SK-N-SH treated with all-trans-retinoic acid at 6 μM for 48 hours (cell line): ENCODE measurements at regions not wholly inside any gene's neighbourhood (a gene's known extent, or its start where the extent isn't known, plus 50 kb on each side); places are given as distances from the start of the nearest gene placed in this dataset.

Source experiments
- ATAC-seq: fragments of 200-7000 bp; cut with Tn5 transposase; 3 replicates; pipeline ENCODE4 v1.9.1; 2020; ENCODE audit warnings: mild to moderate bottlenecking, moderate library complexity
- ARNTL ChIP-seq: fragments of 450-650 bp; formaldehyde crosslinking; IDR thresholded peaks from 2 replicates; pipeline ENCODE4 v1.5.0; 2020; ENCODE audit warnings: low read depth, mild to moderate bottlenecking, moderate library complexity, borderline replicate concordance
- BACH2 ChIP-seq: fragments of 250-450 bp; sonication (Bioruptor Pico); IDR thresholded peaks from 2 replicates; pipeline ENCODE4 v1.9.0; 2021; ENCODE audit warnings: mild to moderate bottlenecking, borderline replicate concordance
- CSDC2 ChIP-seq: fragments of 250-450 bp; sonication (Bioruptor Pico); IDR thresholded peaks from 2 replicates; pipeline ENCODE4 v1.5.0; 2020; ENCODE audit warnings: mild to moderate bottlenecking, moderate library complexity
- ESRRG ChIP-seq: fragments of 250-450 bp; sonication (Bioruptor Pico); IDR thresholded peaks from 2 replicates; pipeline ENCODE4 v1.6.1; 2021; ENCODE audit warnings: mild to moderate bottlenecking
- GLIS3 ChIP-seq: fragments of 250-450 bp; sonication (Bioruptor Pico); IDR thresholded peaks from 2 replicates; pipeline ENCODE4 v1.5.0; 2020; ENCODE audit warnings: mild to moderate bottlenecking, moderate library complexity
- ISL1 ChIP-seq: fragments of 250-450 bp; sonication (Bioruptor Pico); IDR thresholded peaks from 2 replicates; pipeline ENCODE4 v2.1.2; 2022; ENCODE audit warnings: mild to moderate bottlenecking, moderate library complexity
- OSR1 ChIP-seq: fragments of 250-450 bp; sonication (Bioruptor Pico); IDR thresholded peaks from 2 replicates; pipeline ENCODE4 v1.8.0; 2022; ENCODE audit warnings: moderate library complexity, mild to moderate bottlenecking, inconsistent platforms
- PPARA ChIP-seq: fragments of 250-450 bp; sonication (Bioruptor Pico); IDR thresholded peaks from 2 replicates; pipeline ENCODE4 v1.5.0; 2020; ENCODE audit warnings: mild to moderate bottlenecking, borderline replicate concordance
- RARB ChIP-seq: fragments of 250-450 bp; sonication (Bioruptor Pico); IDR thresholded peaks from 2 replicates; pipeline ENCODE4 v1.8.0; 2021; ENCODE audit warnings: mild to moderate bottlenecking, moderate library complexity
- SNAI2 ChIP-seq: fragments of 250-450 bp; sonication (Bioruptor Pico); IDR thresholded peaks from 2 replicates; pipeline ENCODE4 v1.5.0; 2020; ENCODE audit warnings: mild to moderate bottlenecking, moderate library complexity
- TCF4 ChIP-seq: fragments of 250-450 bp; sonication (Bioruptor Pico); IDR thresholded peaks from 2 replicates; pipeline ENCODE4 v1.8.0; 2021; ENCODE audit warnings: mild to moderate bottlenecking, moderate library complexity, borderline replicate concordance
- TOX ChIP-seq: fragments of 250-450 bp; sonication (Bioruptor Pico); IDR thresholded peaks from 2 replicates; pipeline ENCODE4 v1.8.0; 2021; ENCODE audit warnings: mild to moderate bottlenecking, moderate library complexity, borderline replicate concordance
- ZC3H10 ChIP-seq: fragments of 250-450 bp; sonication (Bioruptor Pico); IDR thresholded peaks from 2 replicates; pipeline ENCODE4 v1.5.1; 2021; ENCODE audit warnings: mild to moderate bottlenecking, moderate library complexity
- ZFP3 ChIP-seq: fragments of 250-450 bp; sonication (Bioruptor Pico); IDR thresholded peaks from 2 replicates; pipeline ENCODE4 v1.5.0; 2020; ENCODE audit warnings: mild to moderate bottlenecking, moderate library complexity
- ZFP30 ChIP-seq: fragments of 450-650 bp; formaldehyde crosslinking; IDR thresholded peaks from 2 replicates; pipeline ENCODE4 v1.5.0; 2022; ENCODE audit warnings: mild to moderate bottlenecking, moderate library complexity
- ZNF565 ChIP-seq: fragments of 450-650 bp; formaldehyde crosslinking; conservative IDR thresholded peaks from 2 replicates; pipeline ENCODE4 v1.5.0; 2020; ENCODE audit warnings: low read depth, mild to moderate bottlenecking, moderate library complexity
- ZNF70 ChIP-seq: fragments of 450-650 bp; formaldehyde crosslinking; IDR thresholded peaks from 2 replicates; pipeline ENCODE4 v1.5.0; 2020; ENCODE audit warnings: mild to moderate bottlenecking, moderate library complexity
- ZNF8 ChIP-seq: fragments of 450-650 bp; formaldehyde crosslinking; IDR thresholded peaks from 2 replicates; pipeline ENCODE4 v1.5.0; 2020; ENCODE audit warnings: mild to moderate bottlenecking, moderate library complexity
- TF ChIP-seq, protein P1 (sequence below): fragments of 250-450 bp; sonication (Bioruptor Pico); IDR thresholded peaks from 2 replicates; pipeline ENCODE4 v1.8.0; 2020; ENCODE audit warnings: mild to moderate bottlenecking, moderate library complexity, borderline replicate concordance
- TF ChIP-seq, protein P2 (sequence below): fragments of 250-450 bp; sonication (Bioruptor Pico); IDR thresholded peaks from 2 replicates; pipeline ENCODE4 v1.5.1; 2021; ENCODE audit warnings: mild to moderate bottlenecking, moderate library complexity
- TF ChIP-seq, protein P3 (sequence below): fragments of 250-450 bp; sonication (Bioruptor Pico); IDR thresholded peaks from 2 replicates; pipeline ENCODE4 v1.5.0; 2020; ENCODE audit warnings: mild to moderate bottlenecking, moderate library complexity
- TF ChIP-seq, protein P4 (sequence below): fragments of 250-450 bp; sonication (Bioruptor Pico); IDR thresholded peaks from 2 replicates; pipeline ENCODE4 v1.5.1; 2020; ENCODE audit warnings: low read depth, mild to moderate bottlenecking, moderate library complexity

DNA sequence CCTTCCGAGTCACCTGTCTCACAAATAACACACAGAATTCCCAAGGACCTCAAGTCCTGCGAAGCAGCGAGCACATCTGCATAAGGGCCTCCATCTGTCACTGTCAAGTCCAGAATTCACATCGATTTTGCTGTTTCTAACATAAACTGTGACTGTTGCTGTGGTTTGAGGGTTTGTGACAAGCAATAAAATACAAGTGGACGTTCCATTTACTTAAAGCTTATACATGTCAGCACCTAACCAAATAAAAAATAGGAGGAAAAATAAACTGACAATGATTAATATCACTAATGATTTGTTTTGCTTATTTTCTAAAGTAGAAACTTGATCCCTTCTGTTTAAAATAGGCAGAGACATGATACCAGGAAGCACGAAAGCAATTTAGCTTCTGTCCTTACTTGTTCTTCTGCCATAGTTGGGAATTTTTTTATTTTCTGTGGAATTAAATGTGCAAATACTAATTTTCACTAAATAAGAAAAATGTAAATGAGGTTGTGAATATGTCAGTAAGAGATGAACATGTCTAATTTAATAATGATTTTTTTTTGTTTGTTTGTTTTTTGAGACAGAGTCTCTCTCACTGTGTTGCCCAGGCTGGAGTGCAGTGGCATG, 279.1 kb downstream of the FGF9 start:
- TF ChIP-seq ESRRG (CRISPR knock-in tag) (no peak), OSR1 (CRISPR knock-in tag) (no peak), ZFP3 (CRISPR knock-in tag) (no peak), ARNTL (CRISPR knock-in tag) (no peak), ZC3H10 (CRISPR knock-in tag) (no peak), SNAI2 (CRISPR knock-in tag) (no peak), ZNF565 (CRISPR knock-in tag) (no peak), CSDC2 (CRISPR knock-in tag) (no peak), ZNF8 (CRISPR knock-in tag) (no peak), ISL1 (CRISPR knock-in tag) (no peak), ZNF70 (CRISPR knock-in tag) (no peak), BACH2 (CRISPR knock-in tag) (no peak), ZFP30 (CRISPR knock-in tag) (no peak), RARB (CRISPR knock-in tag) (no peak), TOX (no peak), PPARA (CRISPR knock-in tag) (no peak)
- TF ChIP-seq, protein P1, sequence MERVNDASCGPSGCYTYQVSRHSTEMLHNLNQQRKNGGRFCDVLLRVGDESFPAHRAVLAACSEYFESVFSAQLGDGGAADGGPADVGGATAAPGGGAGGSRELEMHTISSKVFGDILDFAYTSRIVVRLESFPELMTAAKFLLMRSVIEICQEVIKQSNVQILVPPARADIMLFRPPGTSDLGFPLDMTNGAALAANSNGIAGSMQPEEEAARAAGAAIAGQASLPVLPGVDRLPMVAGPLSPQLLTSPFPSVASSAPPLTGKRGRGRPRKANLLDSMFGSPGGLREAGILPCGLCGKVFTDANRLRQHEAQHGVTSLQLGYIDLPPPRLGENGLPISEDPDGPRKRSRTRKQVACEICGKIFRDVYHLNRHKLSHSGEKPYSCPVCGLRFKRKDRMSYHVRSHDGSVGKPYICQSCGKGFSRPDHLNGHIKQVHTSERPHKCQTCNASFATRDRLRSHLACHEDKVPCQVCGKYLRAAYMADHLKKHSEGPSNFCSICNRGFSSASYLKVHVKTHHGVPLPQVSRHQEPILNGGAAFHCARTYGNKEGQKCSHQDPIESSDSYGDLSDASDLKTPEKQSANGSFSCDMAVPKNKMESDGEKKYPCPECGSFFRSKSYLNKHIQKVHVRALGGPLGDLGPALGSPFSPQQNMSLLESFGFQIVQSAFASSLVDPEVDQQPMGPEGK (CRISPR knock-in tag) = no peak
- TF ChIP-seq, protein P2, sequence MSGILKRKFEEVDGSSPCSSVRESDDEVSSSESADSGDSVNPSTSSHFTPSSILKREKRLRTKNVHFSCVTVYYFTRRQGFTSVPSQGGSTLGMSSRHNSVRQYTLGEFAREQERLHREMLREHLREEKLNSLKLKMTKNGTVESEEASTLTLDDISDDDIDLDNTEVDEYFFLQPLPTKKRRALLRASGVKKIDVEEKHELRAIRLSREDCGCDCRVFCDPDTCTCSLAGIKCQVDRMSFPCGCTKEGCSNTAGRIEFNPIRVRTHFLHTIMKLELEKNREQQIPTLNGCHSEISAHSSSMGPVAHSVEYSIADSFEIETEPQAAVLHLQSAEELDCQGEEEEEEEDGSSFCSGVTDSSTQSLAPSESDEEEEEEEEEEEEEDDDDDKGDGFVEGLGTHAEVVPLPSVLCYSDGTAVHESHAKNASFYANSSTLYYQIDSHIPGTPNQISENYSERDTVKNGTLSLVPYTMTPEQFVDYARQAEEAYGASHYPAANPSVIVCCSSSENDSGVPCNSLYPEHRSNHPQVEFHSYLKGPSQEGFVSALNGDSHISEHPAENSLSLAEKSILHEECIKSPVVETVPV (CRISPR knock-in tag) = no peak
- TF ChIP-seq, protein P3, sequence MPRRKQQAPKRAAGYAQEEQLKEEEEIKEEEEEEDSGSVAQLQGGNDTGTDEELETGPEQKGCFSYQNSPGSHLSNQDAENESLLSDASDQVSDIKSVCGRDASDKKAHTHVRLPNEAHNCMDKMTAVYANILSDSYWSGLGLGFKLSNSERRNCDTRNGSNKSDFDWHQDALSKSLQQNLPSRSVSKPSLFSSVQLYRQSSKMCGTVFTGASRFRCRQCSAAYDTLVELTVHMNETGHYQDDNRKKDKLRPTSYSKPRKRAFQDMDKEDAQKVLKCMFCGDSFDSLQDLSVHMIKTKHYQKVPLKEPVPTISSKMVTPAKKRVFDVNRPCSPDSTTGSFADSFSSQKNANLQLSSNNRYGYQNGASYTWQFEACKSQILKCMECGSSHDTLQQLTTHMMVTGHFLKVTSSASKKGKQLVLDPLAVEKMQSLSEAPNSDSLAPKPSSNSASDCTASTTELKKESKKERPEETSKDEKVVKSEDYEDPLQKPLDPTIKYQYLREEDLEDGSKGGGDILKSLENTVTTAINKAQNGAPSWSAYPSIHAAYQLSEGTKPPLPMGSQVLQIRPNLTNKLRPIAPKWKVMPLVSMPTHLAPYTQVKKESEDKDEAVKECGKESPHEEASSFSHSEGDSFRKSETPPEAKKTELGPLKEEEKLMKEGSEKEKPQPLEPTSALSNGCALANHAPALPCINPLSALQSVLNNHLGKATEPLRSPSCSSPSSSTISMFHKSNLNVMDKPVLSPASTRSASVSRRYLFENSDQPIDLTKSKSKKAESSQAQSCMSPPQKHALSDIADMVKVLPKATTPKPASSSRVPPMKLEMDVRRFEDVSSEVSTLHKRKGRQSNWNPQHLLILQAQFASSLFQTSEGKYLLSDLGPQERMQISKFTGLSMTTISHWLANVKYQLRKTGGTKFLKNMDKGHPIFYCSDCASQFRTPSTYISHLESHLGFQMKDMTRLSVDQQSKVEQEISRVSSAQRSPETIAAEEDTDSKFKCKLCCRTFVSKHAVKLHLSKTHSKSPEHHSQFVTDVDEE (CRISPR knock-in tag) = no peak
- no peak for ATAC-seq

DNA sequence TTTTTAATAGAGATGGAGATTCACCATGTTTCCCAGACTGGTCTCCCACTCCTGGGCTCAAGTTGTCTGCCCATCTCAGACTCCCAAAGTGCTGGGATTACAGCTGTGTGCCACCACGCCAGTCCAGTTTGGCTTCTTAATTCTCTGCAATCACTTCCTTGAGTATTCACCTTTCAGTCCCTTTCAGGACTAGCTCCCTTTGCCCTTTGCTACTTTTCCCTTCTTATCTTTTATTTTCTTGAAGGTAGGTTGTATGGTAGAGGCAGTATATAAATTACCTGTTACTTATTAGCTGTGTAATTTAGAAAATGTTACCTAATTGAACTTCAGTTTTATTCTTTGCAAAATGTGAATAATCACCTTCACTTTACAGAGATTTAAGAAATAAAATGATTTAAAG, 285.8 kb downstream of the FGF9 start:
- ATAC-seq = no peak

DNA sequence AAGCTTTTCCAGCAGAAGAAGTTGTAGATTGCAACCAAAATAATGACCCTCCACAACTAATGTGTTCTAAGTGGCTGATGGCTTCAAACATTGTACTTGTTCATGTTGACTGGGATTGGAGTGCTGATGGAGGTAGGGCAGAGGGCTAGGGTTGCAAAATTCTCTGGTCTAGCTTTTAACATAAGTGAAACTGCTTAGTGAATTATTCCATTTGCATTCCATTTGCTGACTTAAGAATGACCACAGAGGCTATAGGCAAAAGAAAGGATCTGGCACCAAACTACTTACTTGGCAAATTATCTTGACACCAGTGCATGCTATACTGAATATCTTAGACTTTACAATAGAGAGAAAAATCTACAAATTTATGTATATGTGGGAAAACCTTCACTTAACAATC, 287.0 kb downstream of the FGF9 start:
- TF ChIP-seq, protein P1 (CRISPR knock-in tag) = no peak
- TF ChIP-seq TOX = no peak
- no peak for TF ChIP-seq ESRRG (CRISPR knock-in tag)
- TF ChIP-seq, protein P2 (CRISPR knock-in tag) = no peak
- no peak for TF ChIP-seq PPARA (CRISPR knock-in tag)
- no peak for TF ChIP-seq ZFP30 (CRISPR knock-in tag)
- TF ChIP-seq OSR1 (CRISPR knock-in tag) = no peak
- no peak for TF ChIP-seq SNAI2 (CRISPR knock-in tag)
- no peak for TF ChIP-seq ISL1 (CRISPR knock-in tag)
- TF ChIP-seq, protein P4, sequence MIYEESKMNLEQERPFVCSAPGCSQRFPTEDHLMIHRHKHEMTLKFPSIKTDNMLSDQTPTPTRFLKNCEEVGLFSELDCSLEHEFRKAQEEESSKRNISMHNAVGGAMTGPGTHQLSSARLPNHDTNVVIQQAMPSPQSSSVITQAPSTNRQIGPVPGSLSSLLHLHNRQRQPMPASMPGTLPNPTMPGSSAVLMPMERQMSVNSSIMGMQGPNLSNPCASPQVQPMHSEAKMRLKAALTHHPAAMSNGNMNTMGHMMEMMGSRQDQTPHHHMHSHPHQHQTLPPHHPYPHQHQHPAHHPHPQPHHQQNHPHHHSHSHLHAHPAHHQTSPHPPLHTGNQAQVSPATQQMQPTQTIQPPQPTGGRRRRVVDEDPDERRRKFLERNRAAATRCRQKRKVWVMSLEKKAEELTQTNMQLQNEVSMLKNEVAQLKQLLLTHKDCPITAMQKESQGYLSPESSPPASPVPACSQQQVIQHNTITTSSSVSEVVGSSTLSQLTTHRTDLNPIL (CRISPR knock-in tag) = no peak
- no peak for TF ChIP-seq TCF4 (CRISPR knock-in tag)
- TF ChIP-seq RARB (CRISPR knock-in tag) = no peak
- TF ChIP-seq ARNTL (CRISPR knock-in tag) = no peak
- no peak for TF ChIP-seq ZC3H10 (CRISPR knock-in tag)
- no peak for ATAC-seq

More for the DNA sequence above, 285.8 kb downstream of the FGF9 start:
- TF ChIP-seq, protein P2 (CRISPR knock-in tag) = no peak
- TF ChIP-seq GLIS3 (CRISPR knock-in tag) (no peak), ZNF70 (CRISPR knock-in tag) (no peak)
- TF ChIP-seq, all 23 proteins: peak for 0
